HepG2 (cell line): ENCODE measurements at regions not wholly inside any gene's neighbourhood (a gene's known extent, or its start where the extent isn't known, plus 50 kb on each side); places are given as distances from the start of the nearest gene placed in this dataset.

Experiments used
- ATAC-seq: fragments of 200-7000 bp; cut with Tn5 transposase; 3 replicates; pipeline ENCODE4 v1.9.1; 2020; ENCODE audit warnings: mild to moderate bottlenecking, moderate library complexity
- BruUV-seq: library from RNA; stranded (reverse); fragments of 400-500 nt; replicated peaks from 2 replicates; lab custom pipeline; 2021; lab: Mats Ljungman, UMichigan
- CTCF ChIA-PET: fragments of 300-600 bp; formaldehyde crosslinking; extraction: SDS; loops from one replicate; lab custom pipeline; 2021; ENCODE audit warnings: low total read pairs, inconsistent platforms, low intra/inter-chr PET ratio; lab: Yijun Ruan, JAX
- POLR2A ChIA-PET: fragments of 350-600 bp; sonication (Branson Sonifier 250); formaldehyde crosslinking; loops from one replicate; lab custom pipeline; 2020; ENCODE audit warnings: antibody characterized with exemption, inconsistent platforms; lab: Yijun Ruan, JAX
- DNase-seq: peaks from one replicate; pipeline ENCODE4 v3.0.0-alpha.2; 2015; ENCODE audit warnings: low spot score
- FAIRE-seq: peaks from 3 replicates; lab custom pipeline; 2011; peaks lifted over from hg19 to GRCh38; lab: Jason Lieb, UNC
- H2AFZ ChIP-seq: one replicate; pipeline ENCODE4 v1.6.1; 2011; ENCODE audit warnings: low read length, inconsistent platforms
- H3K27ac ChIP-seq: fragments of 300-600 bp; 3 replicates; pipeline ENCODE4 v1.8.0; 2011; ENCODE audit warnings: mixed run types, mild to moderate bottlenecking, mixed read lengths, low read length, inconsistent platforms; ENCODE audit not compliant: insufficient read depth; ENCODE audit errors: extremely low read length
- H3K27me3 ChIP-seq, 2 experiments: fragments of 200-600 bp in 1 of 2; 2 replicates in 1 of 2; 3 replicates in 1 of 2; pipeline versions ENCODE4 v1.6.0 to v1.8.0; 2011; ENCODE audit warnings: low read length in 2 of 2, mild to moderate bottlenecking in 2 of 2, moderate library complexity in 2 of 2, inconsistent platforms in 1 of 2; ENCODE audit not compliant: insufficient read depth in 2 of 2, control insufficient read depth in 1 of 2
- H3K36me3 ChIP-seq, 2 experiments: fragments of 200-600 bp in 1 of 2; replicated peaks in 1 of 2; 2 replicates in 1 of 2; 3 replicates in 1 of 2; pipeline versions ENCODE4 v1.5.1 to v1.8.0; 2011; ENCODE audit warnings: low read length in 2 of 2, inconsistent platforms in 1 of 2; ENCODE audit not compliant: insufficient read depth in 2 of 2, control insufficient read depth in 1 of 2
- H3K4me1 ChIP-seq: 2 replicates; pipeline ENCODE4 v1.5.1; 2012; ENCODE audit warnings: low read length, inconsistent platforms; ENCODE audit not compliant: insufficient read depth
- H3K4me2 ChIP-seq: 2 replicates; pipeline ENCODE4 v1.6.0; 2011; ENCODE audit warnings: low read depth, low read length, inconsistent platforms
- H3K4me3 ChIP-seq, 3 experiments: fragments of 200-600 bp in 1 of 3; sonication (generic), shearing (Covaris generic) in 1 of 3; replicated peaks in 1 of 3; 2 replicates each; pipeline ENCODE4 v1.5.1; 2011 to 2016; ENCODE audit warnings: low read length in 3 of 3, inconsistent platforms in 2 of 3, low read depth in 2 of 3, mild to moderate bottlenecking in 2 of 3, control low read depth in 1 of 3, mixed read lengths in 1 of 3; ENCODE audit not compliant: insufficient read depth in 1 of 3
- H3K79me2 ChIP-seq: one replicate; pipeline ENCODE4 v1.6.1; 2011; ENCODE audit warnings: low read length, inconsistent platforms; ENCODE audit not compliant: insufficient read depth
- H3K9ac ChIP-seq: 2 replicates; pipeline ENCODE4 v1.6.0; 2011; ENCODE audit warnings: mild to moderate bottlenecking, low read depth, low read length, inconsistent platforms; ENCODE audit not compliant: insufficient read depth
- H3K9me3 ChIP-seq: 2 replicates; pipeline ENCODE4 v1.5.1; 2012; ENCODE audit warnings: mild to moderate bottlenecking, low read length
- H4K20me1 ChIP-seq: 2 replicates; pipeline ENCODE4 v1.6.0; 2011; ENCODE audit warnings: inconsistent platforms, mild to moderate bottlenecking, low read length, moderate library complexity; ENCODE audit not compliant: insufficient read depth
- CERS6 ChIP-seq: sonication (generic); formaldehyde crosslinking; IDR thresholded peaks from 2 replicates; pipeline ENCODE4 v1.5.0; 2020; ENCODE audit warnings: missing genetic modification reagents
- EP300 ChIP-seq, 3 experiments: sonication (generic) in 1 of 3; formaldehyde crosslinking in 1 of 3; IDR thresholded peaks; 2 replicates each; pipeline versions ENCODE4 v1.5.1 to v1.6.1; 2011 to 2020; ENCODE audit warnings: low read depth in 2 of 3, low read length in 2 of 3, borderline replicate concordance in 1 of 3, improper control_type of control experiment in 1 of 3, mild to moderate bottlenecking in 1 of 3, missing genetic modification reagents in 1 of 3, moderate library complexity in 1 of 3
- FOXP1 ChIP-seq, 2 experiments: fragments of 450-650 bp in 1 of 2; IDR thresholded peaks; 2 replicates each; pipeline ENCODE4 v1.6.1; 2017 to 2018; ENCODE audit warnings: antibody characterized with exemption in 1 of 2
- GATA4 ChIP-seq: sonication (generic); IDR thresholded peaks from 2 replicates; pipeline ENCODE4 v1.6.1; 2016; ENCODE audit warnings: antibody characterized with exemption, low read depth, borderline replicate concordance
- HMGXB4 ChIP-seq, 2 experiments: sonication (generic) in 1 of 2; formaldehyde crosslinking in 1 of 2; IDR thresholded peaks; 2 replicates each; pipeline versions ENCODE4 v1.4.0 to v1.6.1; 2018 to 2020; ENCODE audit warnings: missing genetic modification reagents in 2 of 2, borderline replicate concordance in 1 of 2, low read depth in 1 of 2, mild to moderate bottlenecking in 1 of 2, missing biosample characterization in 1 of 2
- NCOA1 ChIP-seq: sonication (generic); formaldehyde crosslinking; IDR thresholded peaks from 2 replicates; pipeline ENCODE4 v1.9.0; 2021; ENCODE audit warnings: missing genetic modification reagents
- RBM22 ChIP-seq: fragments of 200-400 bp; formaldehyde crosslinking; optimal IDR thresholded peaks from 2 replicates; pipeline ENCODE3; 2017; ENCODE audit warnings: mild to moderate bottlenecking, low read length, moderate library complexity
- ZC3H4 ChIP-seq: sonication (generic); formaldehyde crosslinking; IDR thresholded peaks from 2 replicates; pipeline ENCODE4 v1.4.0; 2020; ENCODE audit warnings: missing genetic modification reagents, borderline replicate concordance
- ZNF251 ChIP-seq: sonication (generic); formaldehyde crosslinking; IDR thresholded peaks from 2 replicates; pipeline ENCODE4 v1.9.0; 2021; ENCODE audit warnings: mild to moderate bottlenecking, missing genetic modification reagents
- ZNF350 ChIP-seq: sonication (generic); formaldehyde crosslinking; IDR thresholded peaks from 2 replicates; pipeline ENCODE4 v1.4.0; 2020; ENCODE audit warnings: mild to moderate bottlenecking, low read depth, missing genetic modification reagents, borderline replicate concordance
- ZNF607 ChIP-seq: sonication (generic); formaldehyde crosslinking; IDR thresholded peaks from 2 replicates; pipeline ENCODE4 v1.5.1; 2020; ENCODE audit warnings: missing genetic modification reagents, mild to moderate bottlenecking, borderline replicate concordance
- ZNF639 ChIP-seq: conservative IDR thresholded peaks from 2 replicates; pipeline ENCODE4 v1.6.1; 2018; ENCODE audit warnings: missing genetic modification reagents
- ZNF746 ChIP-seq: sonication (generic); formaldehyde crosslinking; IDR thresholded peaks from 2 replicates; pipeline ENCODE4 v1.8.0; 2022; ENCODE audit warnings: mild to moderate bottlenecking, missing genetic modification reagents
- ZNF879 ChIP-seq: sonication (generic); formaldehyde crosslinking; IDR thresholded peaks from 2 replicates; pipeline ENCODE4 v1.8.1; 2023; ENCODE audit warnings: missing genetic modification reagents
- WGBS: methylation state at CpG from one replicate; pipeline ENCODE4 v1.1.6; 2017; ENCODE audit warnings: low lambda C conversion rate; 5-methylcytosine and 5-hydroxymethylcytosine counted together
- in situ Hi-C: cut with HindIII; loops from 2 replicates; pipeline ENCODE4 v1.10.0; 2017; ENCODE audit warnings: low pct_unique_long_range_greater_than_20kb; ENCODE audit not compliant: extremely low pct_ligation_motif_present
- intact Hi-C: fragments of 100-400 bp; cut with micrococcal nuclease; formaldehyde crosslinking; loops from one replicate; pipeline ENCODE4 v1.10.0; 2022; ENCODE audit not compliant: unreplicated experiment

GRCh38 chr13:80180740-80181355 is 160.1 kb downstream of the SPRY2 start:
- FAIRE-seq = no peak
- no peak for DNase-seq
- no peak for ATAC-seq

GRCh38 chr13:80177327-80177726 is 163.6 kb downstream of the SPRY2 start:
- no peaks in the 10 kb centered on the region for H3K9me3 ChIP-seq
- H3K36me3 ChIP-seq = no peaks in the 10 kb centered on the region
- H3K9ac ChIP-seq = no peak overlapping the region
- no peaks in the 10 kb centered on the region for H4K20me1 ChIP-seq
- DNase-seq = no peak
- 28% methylated on average over 3 of the region's 3 CpGs for WGBS
- H3K27me3 ChIP-seq = no peaks in the 10 kb centered on the region
- no peak overlapping the region for H2AFZ ChIP-seq
- no peaks in the 10 kb centered on the region for H3K79me2 ChIP-seq
- in situ Hi-C loops (no loop called here), intact Hi-C loops (no loop called here)
- no peak overlapping the region for H3K27ac ChIP-seq
- no peaks in the 10 kb centered on the region for H3K4me1 ChIP-seq
- ATAC-seq = no peak
- no peak overlapping the region for H3K4me2 ChIP-seq
- H3K4me3 ChIP-seq = no peak overlapping the region
- POLR2A ChIA-PET = no interaction called here
- BruUV-seq = no TSS peak
- no peak for FAIRE-seq
- CTCF ChIA-PET = no interaction called here
- no peak for TF ChIP-seq GATA4
- no peak for TF ChIP-seq ZC3H4
- no peak for TF ChIP-seq FOXP1 (IDR thresholded peaks at IDR 0.05)
- TF ChIP-seq FOXP1 (CRISPR knock-in tag; IDR thresholded peaks at IDR 0.05) = no peak
- no peak for TF ChIP-seq HMGXB4 (CRISPR knock-in tag; IDR thresholded peaks at IDR 0.05; ENCODE audit: borderline replicate concordance in 1 of 2, low read depth in 1 of 2)
- TF ChIP-seq ZNF350 = no peak
- no peak for TF ChIP-seq RBM22
- no peak for TF ChIP-seq CERS6
- TF ChIP-seq EP300 (IDR thresholded peaks at IDR 0.05; ENCODE audit: low read depth in 2 of 2, low read length in 2 of 2) = no peak
- no peak for TF ChIP-seq EP300 (CRISPR knock-in tag; IDR thresholded peaks at IDR 0.05; ENCODE audit: borderline replicate concordance)
- no peak for TF ChIP-seq ZNF639 (CRISPR knock-in tag)
- no peak for TF ChIP-seq ZNF607
- no peak for TF ChIP-seq NCOA1 (CRISPR knock-in tag)
- TF ChIP-seq ZNF251 (CRISPR knock-in tag) = no peak
- no peak for TF ChIP-seq ZNF879 (CRISPR knock-in tag)

More at GRCh38 chr13:80180740-80181355, 160.1 kb downstream of the SPRY2 start:
- H3K9ac ChIP-seq = no peak overlapping the region
- H2AFZ ChIP-seq = no peak overlapping the region
- H3K79me2 ChIP-seq = no peaks in the 10 kb centered on the region
- TF ChIP-seq ZNF746 = no peak
- in situ Hi-C loops (no loop called here), intact Hi-C loops (no loop called here)
- POLR2A ChIA-PET = no interaction called here
- no peak overlapping the region for H3K27ac ChIP-seq
- H4K20me1 ChIP-seq = no peaks in the 10 kb centered on the region
- H3K9me3 ChIP-seq = no peaks in the 10 kb centered on the region
- CTCF ChIA-PET = no interaction called here
- H3K27me3 ChIP-seq = no peaks in the 10 kb centered on the region
- no TSS peak for BruUV-seq
- H3K4me3 ChIP-seq = no peak overlapping the region
- H3K4me2 ChIP-seq = no peak overlapping the region
- no peaks in the 10 kb centered on the region for H3K4me1 ChIP-seq
- 31% methylated on average over 8 of the region's 8 CpGs for WGBS
- no peaks in the 10 kb centered on the region for H3K36me3 ChIP-seq
